ENCODE measurements at regions not wholly inside any gene's neighbourhood (a gene's known extent, or its start where the extent isn't known, plus 50 kb on each side); places are given as distances from the start of the nearest gene placed in this dataset.

- TF ChIP-seq CTCF (IDR thresholded peaks at IDR 0.05) (no peak), EP300 (IDR thresholded peaks at IDR 0.05) (no peak), POLR2A (IDR thresholded peaks at IDR 0.05) (no peak)
Observed at GRCh38 chr10:2660276-2660675, 407.1 kb upstream of the PFKP start.
